MM.1S (cell line): ENCODE measurements at regions not wholly inside any gene's neighbourhood (a gene's known extent, or its start where the extent isn't known, plus 50 kb on each side); places are given as distances from the start of the nearest gene placed in this dataset.

ENCODE experiments used
- CTCF ChIP-seq: fragments of 300-600 bp; sonication (generic); IDR thresholded peaks from 2 replicates; pipeline ENCODE4 v1.5.1; 2016; ENCODE audit warnings: antibody characterized with exemption, low read length, mixed read lengths
- EZH2 ChIP-seq: fragments of 300-600 bp; sonication (generic); optimal IDR thresholded peaks from 2 replicates; pipeline ENCODE3; 2017; ENCODE audit warnings: low read depth, mild to moderate bottlenecking, antibody characterized with exemption, low read length, mixed read lengths

GRCh38 chr12:83690465-83690864, 1003.8 kb downstream of the TMTC2 start:
- TF ChIP-seq CTCF (no peak), EZH2 (no peak)
